Right lobe of liver (tissue), 4 donors: ENCODE measurements at regions not wholly inside any gene's neighbourhood (a gene's known extent, or its start where the extent isn't known, plus 50 kb on each side); places are given as distances from the start of the nearest gene placed in this dataset.
"Not testable (repeated sequence)": the region's sequence is repeated elsewhere in the genome, so short reads cannot be mapped to it uniquely, and the experiment has no call there.

Experiments
- CTCF ChIP-seq, 4 donors: fragments of 200-600 bp in 3 of 4; fragments of 450-650 bp in 1 of 4; IDR thresholded peaks; one replicate each; pipeline versions ENCODE4 v1.5.1 to v1.8.0; 2016 to 2022; ENCODE audit warnings: antibody characterized with exemption in 4 of 4, mild to moderate bottlenecking in 2 of 4
- POLR2A ChIP-seq: fragments of 450-650 bp; IDR thresholded peaks from one replicate; pipeline ENCODE4 v1.6.1; 2017; ENCODE audit warnings: antibody characterized with exemption, mild to moderate bottlenecking
- donor health status: DM: no; HTN: no; CAD: no.
- donor health status: DM: no; HTN: no; CAD: no.
- donor health status: DM: no; HTN: yes; CAD: no.

DNA sequence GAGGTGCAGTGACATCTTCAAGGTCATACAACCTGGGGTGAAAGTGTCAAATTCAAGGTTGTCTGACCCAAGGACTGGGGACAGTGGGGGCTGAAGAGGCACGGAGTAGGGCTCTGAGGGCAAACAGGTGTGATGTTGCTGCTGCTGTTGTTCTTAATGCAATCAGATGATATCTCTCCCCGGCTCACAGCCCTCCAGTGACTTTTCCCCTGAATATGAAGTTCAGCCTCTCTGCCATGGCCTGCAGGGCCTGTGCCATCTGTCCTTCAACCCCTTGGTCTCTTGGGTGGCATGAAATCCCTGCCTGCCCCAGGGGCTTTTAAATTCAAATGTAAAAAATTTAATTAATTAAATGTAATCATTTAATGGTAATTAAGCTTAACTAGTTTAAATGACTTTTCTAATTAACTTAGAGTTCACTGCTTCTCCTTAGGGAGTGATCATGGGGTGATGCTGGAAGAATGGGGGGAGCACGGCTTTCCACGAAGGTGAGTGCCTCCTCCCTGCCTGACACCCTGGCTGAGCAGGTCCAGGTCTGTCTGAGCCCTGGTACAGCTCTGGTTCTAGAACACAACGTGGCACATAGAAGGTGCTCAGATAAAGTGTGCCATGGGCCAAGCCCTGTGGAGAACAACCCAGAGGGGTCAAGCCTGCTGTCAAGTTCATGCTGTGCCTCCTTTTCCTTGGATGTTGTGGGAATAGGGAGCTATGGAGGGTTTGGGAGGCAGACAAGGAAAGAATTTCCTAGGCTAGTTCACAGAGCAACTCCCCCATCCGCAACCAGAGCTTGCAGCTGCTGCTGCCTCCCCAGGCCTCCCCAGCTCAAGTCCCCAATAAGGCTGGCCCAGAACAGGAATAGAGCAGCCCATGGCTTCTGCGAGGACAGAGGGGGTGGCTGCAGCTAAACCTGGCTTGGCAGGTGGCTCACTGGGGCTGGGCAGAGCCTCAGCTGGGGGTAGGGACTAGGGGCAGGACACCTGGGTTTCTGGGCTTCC is 75.1 kb downstream of the KCNJ18 start:
- not testable (repeated sequence) for TF ChIP-seq CTCF (IDR thresholded peaks at IDR 0.05); POLR2A
